DND-41 (cell line): ENCODE measurements at regions not wholly inside any gene's neighbourhood (a gene's known extent, or its start where the extent isn't known, plus 50 kb on each side); places are given as distances from the start of the nearest gene placed in this dataset.

Experiments used
- EZH2 ChIP-seq: IDR thresholded peaks from 3 replicates; pipeline ENCODE4 v1.6.1; 2012; ENCODE audit warnings: borderline replicate concordance, low read depth, mild to moderate bottlenecking, moderate library complexity, low read length, inconsistent platforms; ENCODE audit not compliant: severe bottlenecking
- TF ChIP-seq, protein P1 (sequence below): IDR thresholded peaks from 2 replicates; pipeline ENCODE4 v1.5.1; 2012; ENCODE audit warnings: borderline replicate concordance, low read length, moderate library complexity, mild to moderate bottlenecking; ENCODE audit not compliant: poor library complexity, severe bottlenecking; ENCODE audit errors: extremely low read depth

DNA sequence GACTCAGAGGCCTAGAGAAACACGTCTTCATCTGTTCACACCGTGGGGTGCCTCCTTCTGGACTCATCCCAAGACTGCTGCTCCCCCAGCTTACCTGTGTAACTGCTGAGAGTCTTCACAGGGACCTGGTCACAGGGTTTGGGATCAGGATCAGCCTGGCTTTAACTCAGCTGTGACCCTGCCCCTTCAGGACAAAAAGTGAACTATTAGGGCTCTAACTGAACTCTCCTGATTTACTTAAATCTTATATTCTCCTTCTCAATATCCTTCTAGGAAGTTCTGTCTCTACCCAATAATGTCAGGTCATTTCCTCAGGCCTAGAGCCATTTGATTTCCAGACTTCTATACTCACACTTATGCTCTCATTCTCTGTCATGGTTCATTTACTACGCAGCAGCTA lies 108.4 kb downstream of the ZNF280B start:
- TF ChIP-seq, protein P1, sequence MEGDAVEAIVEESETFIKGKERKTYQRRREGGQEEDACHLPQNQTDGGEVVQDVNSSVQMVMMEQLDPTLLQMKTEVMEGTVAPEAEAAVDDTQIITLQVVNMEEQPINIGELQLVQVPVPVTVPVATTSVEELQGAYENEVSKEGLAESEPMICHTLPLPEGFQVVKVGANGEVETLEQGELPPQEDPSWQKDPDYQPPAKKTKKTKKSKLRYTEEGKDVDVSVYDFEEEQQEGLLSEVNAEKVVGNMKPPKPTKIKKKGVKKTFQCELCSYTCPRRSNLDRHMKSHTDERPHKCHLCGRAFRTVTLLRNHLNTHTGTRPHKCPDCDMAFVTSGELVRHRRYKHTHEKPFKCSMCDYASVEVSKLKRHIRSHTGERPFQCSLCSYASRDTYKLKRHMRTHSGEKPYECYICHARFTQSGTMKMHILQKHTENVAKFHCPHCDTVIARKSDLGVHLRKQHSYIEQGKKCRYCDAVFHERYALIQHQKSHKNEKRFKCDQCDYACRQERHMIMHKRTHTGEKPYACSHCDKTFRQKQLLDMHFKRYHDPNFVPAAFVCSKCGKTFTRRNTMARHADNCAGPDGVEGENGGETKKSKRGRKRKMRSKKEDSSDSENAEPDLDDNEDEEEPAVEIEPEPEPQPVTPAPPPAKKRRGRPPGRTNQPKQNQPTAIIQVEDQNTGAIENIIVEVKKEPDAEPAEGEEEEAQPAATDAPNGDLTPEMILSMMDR: no peak
- no peak for TF ChIP-seq EZH2
